Fibroblast of pulmonary artery (primary cell): ENCODE measurements at regions not wholly inside any gene's neighbourhood (a gene's known extent, or its start where the extent isn't known, plus 50 kb on each side); places are given as distances from the start of the nearest gene placed in this dataset.
A peak's percentile ranks its signal among the peaks of the same experiment; 100 is the strongest.
"Not testable (repeated sequence)": the region's sequence is repeated elsewhere in the genome, so short reads cannot be mapped to it uniquely, and the experiment has no call there.

Experiments used
- DNase-seq: peaks from one replicate; pipeline ENCODE4 v3.0.0-alpha.2; 2010; ENCODE audit warnings: low read depth
- H3K4me3 ChIP-seq: replicated peaks from 2 replicates; pipeline ENCODE4 v1.5.1; 2011; ENCODE audit warnings: low read depth, mild to moderate bottlenecking, control low read depth, low read length, moderate library complexity
- CTCF ChIP-seq: IDR thresholded peaks from 2 replicates; pipeline ENCODE4 v1.5.1; 2011; ENCODE audit warnings: mild to moderate bottlenecking, control low read depth, low read length, inconsistent platforms; ENCODE audit errors: missing control alignments

DNA sequence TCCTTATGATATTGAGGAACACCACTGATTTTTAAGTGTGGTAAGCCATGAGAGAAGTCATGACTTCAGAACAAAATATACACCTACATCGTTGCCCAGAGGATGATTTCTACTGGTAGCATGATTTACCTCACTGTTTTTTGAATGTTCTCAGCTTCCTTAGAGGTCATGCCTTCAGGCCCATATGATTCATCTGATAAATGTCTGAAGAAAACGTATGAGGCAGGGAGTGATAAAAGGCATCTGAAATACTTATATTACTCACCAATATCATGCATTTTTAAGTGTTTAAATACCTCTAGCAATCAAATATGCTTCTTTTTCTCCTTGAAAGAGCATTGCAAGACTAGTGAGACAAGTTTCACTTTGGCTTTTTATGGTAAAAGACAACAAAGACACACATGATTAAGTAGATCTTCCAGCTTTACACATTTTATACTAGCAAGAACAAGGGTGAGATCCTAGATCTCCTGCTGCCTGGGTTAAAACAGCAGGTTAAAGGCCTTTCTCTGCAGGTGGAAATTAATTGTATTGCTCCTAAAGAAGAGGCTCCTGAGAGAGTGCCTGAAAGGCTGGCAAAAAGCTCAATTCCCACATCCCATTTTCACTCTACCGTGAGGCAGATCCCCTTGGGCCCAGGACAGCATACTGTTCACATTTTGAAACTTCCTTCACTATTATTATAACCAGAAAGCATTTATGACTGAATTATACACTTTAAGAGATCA is 432.4 kb downstream of the SLITRK1 start:
- no peak for TF ChIP-seq CTCF
- DNase-seq, result peak; percentile 50
- H3K4me3 ChIP-seq, result no peak overlapping the region

- no peak for TF ChIP-seq CTCF
- no peak for DNase-seq
- H3K4me3 ChIP-seq, result no peak overlapping the region
Measured at GRCh38 chr13:83440465-83440864, 441.8 kb downstream of the SLITRK1 start.

DNA sequence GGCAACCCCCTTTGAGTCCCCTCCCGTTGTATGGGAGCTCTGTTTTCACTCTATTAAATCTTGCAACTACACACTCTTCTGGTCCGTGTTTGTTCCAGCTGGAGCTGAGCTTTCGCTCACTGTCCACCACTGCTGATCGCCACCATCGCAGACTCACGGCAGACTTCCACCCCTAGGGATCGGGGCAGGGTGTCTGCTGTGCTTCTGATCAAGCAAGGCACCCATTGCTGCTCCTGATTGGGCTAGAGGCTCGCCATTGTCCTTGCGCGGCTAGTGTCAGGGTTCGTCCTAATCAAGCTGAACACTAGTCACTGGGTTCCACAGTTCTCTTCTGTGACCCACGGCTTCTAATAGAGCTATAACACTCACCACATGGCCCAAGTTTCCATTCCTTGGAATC is 442.8 kb downstream of the SLITRK1 start:
- DNase-seq, H3K4me3 ChIP-seq: not testable (repeated sequence)

- no peak for DNase-seq
- no peak overlapping the region for H3K4me3 ChIP-seq
- TF ChIP-seq CTCF, result no peak
Measured at GRCh38 chr13:83423861-83424260, 458.4 kb downstream of the SLITRK1 start.

GRCh38 chr13:83423381-83423780 is 458.9 kb downstream of the SLITRK1 start:
- H3K4me3 ChIP-seq, result no peak overlapping the region
- no peak for DNase-seq
- TF ChIP-seq CTCF, result no peak

GRCh38 chr13:83414393-83414792 is 467.9 kb downstream of the SLITRK1 start:
- TF ChIP-seq CTCF, result no peak
- DNase-seq, result no peak
- H3K4me3 ChIP-seq, result no peak overlapping the region

DNA sequence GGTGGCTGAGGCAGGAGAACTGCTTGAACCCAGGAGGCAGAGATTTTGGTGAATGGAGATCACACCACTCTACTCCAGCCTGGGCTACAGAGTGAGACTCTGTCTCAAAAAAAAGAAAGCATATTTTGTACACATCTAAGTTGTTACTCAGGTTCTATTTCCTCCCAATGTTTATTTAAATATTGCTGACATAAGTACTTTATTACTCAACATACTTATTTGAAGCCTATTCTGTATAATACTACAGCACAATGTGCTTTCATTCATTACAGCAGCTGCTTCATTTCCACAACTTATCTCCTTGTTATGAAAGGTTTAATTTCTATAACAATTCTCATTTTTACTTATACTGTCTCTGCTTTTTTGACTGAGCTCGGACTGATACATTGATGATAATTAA is 495.7 kb downstream of the SLITRK1 start:
- no peak overlapping the region for H3K4me3 ChIP-seq
- no peak for DNase-seq
- no peak for TF ChIP-seq CTCF

DNA sequence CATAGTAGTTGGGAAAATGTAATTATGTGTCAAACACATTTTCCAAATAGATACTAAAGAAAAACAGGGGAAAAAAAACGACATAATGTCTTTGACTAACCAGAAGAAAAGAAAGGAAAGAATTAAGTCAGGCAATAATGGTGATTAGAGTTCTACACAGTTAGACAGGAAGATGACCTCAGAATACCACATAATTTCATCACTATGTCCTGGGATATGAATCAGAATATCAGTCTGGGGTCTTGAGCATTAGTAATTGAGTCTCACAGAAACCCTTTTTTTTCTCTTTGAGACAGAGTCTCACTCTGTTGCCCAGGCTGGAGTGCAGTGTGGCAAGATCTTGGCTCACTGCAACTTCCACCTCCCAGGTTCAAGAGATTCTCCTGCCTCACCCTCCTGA is 503.4 kb downstream of the SLITRK1 start:
- TF ChIP-seq CTCF, result no peak
- peak; percentile 31 for DNase-seq
- no peak overlapping the region for H3K4me3 ChIP-seq
